GM12878 (cell line): ENCODE measurements at regions not wholly inside any gene's neighbourhood (a gene's known extent, or its start where the extent isn't known, plus 50 kb on each side); places are given as distances from the start of the nearest gene placed in this dataset.

ENCODE experiments used
- ATAC-seq: fragments of 200-7000 bp; cut with Tn5 transposase; 3 replicates; pipeline ENCODE4 v1.9.1; 2020; ENCODE audit warnings: mild to moderate bottlenecking, moderate library complexity
- BruUV-seq: library from RNA; stranded (reverse); fragments of 400-500 nt; replicated peaks from 2 replicates; lab custom pipeline; 2021; lab: Mats Ljungman, UMichigan
- CTCF ChIA-PET: fragments of 300-600 bp; sonication (Branson Sonifier 250); formaldehyde crosslinking; extraction: SDS; loops from one replicate; lab custom pipeline; 2021; ENCODE audit warnings: inconsistent platforms; lab: Yijun Ruan, JAX
- POLR2A ChIA-PET: fragments of 350-600 bp; formaldehyde crosslinking; extraction: SDS; loops from one replicate; lab custom pipeline; 2021; ENCODE audit warnings: inconsistent platforms; lab: Charles Lee
- RAD21 ChIA-PET: fragments of 300-600 bp; sonication (Branson Sonifier 250); formaldehyde crosslinking; loops from one replicate; lab custom pipeline; 2023; ENCODE audit warnings: antibody characterized with exemption; ENCODE audit not compliant: unreplicated experiment; lab: Charles Lee
- SMC1A ChIA-PET: fragments of 300-600 bp; sonication (Branson Sonifier 250); formaldehyde crosslinking; loops from one replicate; lab custom pipeline; 2023; ENCODE audit not compliant: unreplicated experiment, uncharacterized antibody; lab: Charles Lee
- DNase-seq: peaks from one replicate; pipeline ENCODE4 v3.0.0-alpha.2; 2011; ENCODE audit warnings: low read depth, low spot score
- FAIRE-seq: peaks from 3 replicates; lab custom pipeline; 2011; peaks lifted over from hg19 to GRCh38; lab: Jason Lieb, UNC
- H2AFZ ChIP-seq: 2 replicates; pipeline ENCODE4 v1.6.0; 2011; ENCODE audit warnings: low read depth, low read length, control low read depth; ENCODE audit not compliant: control insufficient read depth
- H3K27ac ChIP-seq: 2 replicates; pipeline ENCODE4 v1.5.1; 2011; ENCODE audit warnings: control low read depth; ENCODE audit not compliant: control insufficient read depth, insufficient read depth
- H3K27me3 ChIP-seq, 2 experiments: replicated peaks in 1 of 2; 2 replicates each; pipeline versions ENCODE4 v1.6.0 to v1.6.1; 2011; ENCODE audit warnings: low read length in 1 of 2; ENCODE audit not compliant: control insufficient read depth in 2 of 2, insufficient read depth in 2 of 2
- H3K36me3 ChIP-seq, 2 experiments: 2 replicates each; pipeline ENCODE4 v1.5.1; 2011; ENCODE audit warnings: low read length in 1 of 2; ENCODE audit not compliant: control insufficient read depth in 2 of 2, insufficient read depth in 2 of 2
- H3K4me1 ChIP-seq: 2 replicates; pipeline ENCODE4 v1.6.1; 2011; ENCODE audit warnings: mild to moderate bottlenecking, low read length, moderate library complexity, mixed read lengths; ENCODE audit not compliant: control insufficient read depth, insufficient read depth
- H3K4me2 ChIP-seq: 2 replicates; pipeline ENCODE4 v1.6.0; 2011; ENCODE audit warnings: control low read depth; ENCODE audit not compliant: control insufficient read depth, insufficient read depth
- H3K4me3 ChIP-seq: fragments of 200-600 bp; sonication (generic); 2 replicates; pipeline ENCODE4 v1.5.1; 2016
- H3K79me2 ChIP-seq: 2 replicates; pipeline ENCODE4 v1.6.0; 2011; ENCODE audit warnings: low read length; ENCODE audit not compliant: control insufficient read depth, insufficient read depth
- H3K9ac ChIP-seq: 2 replicates; pipeline ENCODE4 v1.8.0; 2011; ENCODE audit warnings: low read length, control low read depth, mixed read lengths; ENCODE audit not compliant: control insufficient read depth, insufficient read depth
- H3K9me3 ChIP-seq: replicated peaks from 3 replicates; pipeline ENCODE4 v1.5.1; 2011; ENCODE audit warnings: mild to moderate bottlenecking, low read length; ENCODE audit not compliant: control insufficient read depth, insufficient read depth
- H4K20me1 ChIP-seq: 2 replicates; pipeline ENCODE4 v1.6.0; 2011; ENCODE audit not compliant: control insufficient read depth, insufficient read depth
- BRCA1 ChIP-seq: IDR thresholded peaks from 2 replicates; pipeline ENCODE4 v1.6.1; 2011; ENCODE audit warnings: low read depth, low read length, improper control_type of control experiment
- HDAC2 ChIP-seq: fragments of 200-600 bp; sonication (generic); IDR thresholded peaks from 2 replicates; pipeline ENCODE4 v1.6.1; 2017
- JUND ChIP-seq: IDR thresholded peaks from 2 replicates; pipeline ENCODE4 v1.6.1; 2012; ENCODE audit warnings: low read depth, mild to moderate bottlenecking, low read length, improper control_type of control experiment, moderate library complexity
- NR2F1 ChIP-seq: fragments of 450-650 bp; conservative IDR thresholded peaks from 2 replicates; pipeline ENCODE4 v1.6.1; 2017; ENCODE audit warnings: mild to moderate bottlenecking
- ZNF24 ChIP-seq: fragments of 450-650 bp; IDR thresholded peaks from 2 replicates; pipeline ENCODE4 v1.6.1; 2017; ENCODE audit warnings: antibody characterized with exemption, mild to moderate bottlenecking
- WGBS: methylation state at CpG from one replicate; pipeline ENCODE4 v1.1.6; 2016; ENCODE audit warnings: low lambda C conversion rate; ENCODE audit not compliant: insufficient replicate concordance, insufficient coverage; ENCODE audit errors: missing lambda C conversion rate; 5-methylcytosine and 5-hydroxymethylcytosine counted together
- in situ Hi-C: fragments of 300-500 bp; cut with MboI; formaldehyde crosslinking; loops from 9 replicates; pipeline ENCODE4 v1.14.3; 2018; ENCODE audit warnings: mixed read lengths
- intact Hi-C: fragments of 100-400 bp; cut with micrococcal nuclease; formaldehyde crosslinking; loops from one replicate; pipeline ENCODE4 v1.14.2; 2022; ENCODE audit not compliant: unreplicated experiment
- TF ChIP-seq, protein P1 (sequence below): fragments of 450-650 bp; IDR thresholded peaks from 2 replicates; pipeline ENCODE4 v1.6.1; 2018; ENCODE audit warnings: borderline replicate concordance, mild to moderate bottlenecking; ENCODE audit not compliant: partially characterized antibody
- TF ChIP-seq, protein P2 (sequence below): fragments of 450-650 bp; formaldehyde crosslinking; IDR thresholded peaks from 2 replicates; pipeline ENCODE4 v1.5.0; 2022; ENCODE audit warnings: mild to moderate bottlenecking, missing genetic modification characterization
- TF ChIP-seq, protein P3 (sequence below): IDR thresholded peaks from 2 replicates; pipeline ENCODE4 v1.6.1; 2012; ENCODE audit warnings: improper control_type of control experiment, low read depth, low read length; ENCODE audit not compliant: insufficient replicate concordance

GRCh38 chr13:53415135-53415534, 386.5 kb downstream of the OLFM4 start:
- H4K20me1 ChIP-seq, result no peaks in the 10 kb centered on the region
- CTCF ChIA-PET, result no interaction called here
- H3K27me3 ChIP-seq, result no peaks in the 10 kb centered on the region
- H3K4me3 ChIP-seq, result no peak overlapping the region
- H2AFZ ChIP-seq, result no peak overlapping the region
- ATAC-seq, result no peak
- no peak overlapping the region for H3K4me2 ChIP-seq
- H3K36me3 ChIP-seq, result no peaks in the 10 kb centered on the region
- no peak overlapping the region for H3K27ac ChIP-seq
- in situ Hi-C loops, result no loop called here
- RAD21 ChIA-PET, result no interaction called here
- no peaks in the 10 kb centered on the region for H3K79me2 ChIP-seq
- intact Hi-C loops, result no loop called here
- 3% methylated on average over 2 of the region's 2 CpGs for WGBS
- H3K4me1 ChIP-seq, result no peaks in the 10 kb centered on the region
- no peaks in the 10 kb centered on the region for H3K9me3 ChIP-seq
- POLR2A ChIA-PET, result no interaction called here
- SMC1A ChIA-PET, result no interaction called here
- BruUV-seq, result no TSS peak
- no peak overlapping the region for H3K9ac ChIP-seq
- no peak for DNase-seq
- FAIRE-seq, result no peak
- no peak for TF ChIP-seq HDAC2
- TF ChIP-seq NR2F1, result no peak
- TF ChIP-seq BRCA1, result no peak
- TF ChIP-seq, protein P1, sequence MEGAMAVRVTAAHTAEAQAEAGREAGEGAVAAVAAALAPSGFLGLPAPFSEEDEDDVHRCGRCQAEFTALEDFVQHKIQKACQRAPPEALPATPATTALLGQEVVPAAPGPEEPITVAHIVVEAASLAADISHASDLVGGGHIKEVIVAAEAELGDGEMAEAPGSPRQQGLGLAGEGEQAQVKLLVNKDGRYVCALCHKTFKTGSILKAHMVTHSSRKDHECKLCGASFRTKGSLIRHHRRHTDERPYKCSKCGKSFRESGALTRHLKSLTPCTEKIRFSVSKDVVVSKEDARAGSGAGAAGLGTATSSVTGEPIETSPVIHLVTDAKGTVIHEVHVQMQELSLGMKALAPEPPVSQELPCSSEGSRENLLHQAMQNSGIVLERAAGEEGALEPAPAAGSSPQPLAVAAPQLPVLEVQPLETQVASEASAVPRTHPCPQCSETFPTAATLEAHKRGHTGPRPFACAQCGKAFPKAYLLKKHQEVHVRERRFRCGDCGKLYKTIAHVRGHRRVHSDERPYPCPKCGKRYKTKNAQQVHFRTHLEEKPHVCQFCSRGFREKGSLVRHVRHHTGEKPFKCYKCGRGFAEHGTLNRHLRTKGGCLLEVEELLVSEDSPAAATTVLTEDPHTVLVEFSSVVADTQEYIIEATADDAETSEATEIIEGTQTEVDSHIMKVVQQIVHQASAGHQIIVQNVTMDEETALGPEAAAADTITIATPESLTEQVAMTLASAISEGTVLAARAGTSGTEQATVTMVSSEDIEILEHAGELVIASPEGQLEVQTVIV, result no peak
- TF ChIP-seq ZNF24, result no peak
- TF ChIP-seq, protein P2, sequence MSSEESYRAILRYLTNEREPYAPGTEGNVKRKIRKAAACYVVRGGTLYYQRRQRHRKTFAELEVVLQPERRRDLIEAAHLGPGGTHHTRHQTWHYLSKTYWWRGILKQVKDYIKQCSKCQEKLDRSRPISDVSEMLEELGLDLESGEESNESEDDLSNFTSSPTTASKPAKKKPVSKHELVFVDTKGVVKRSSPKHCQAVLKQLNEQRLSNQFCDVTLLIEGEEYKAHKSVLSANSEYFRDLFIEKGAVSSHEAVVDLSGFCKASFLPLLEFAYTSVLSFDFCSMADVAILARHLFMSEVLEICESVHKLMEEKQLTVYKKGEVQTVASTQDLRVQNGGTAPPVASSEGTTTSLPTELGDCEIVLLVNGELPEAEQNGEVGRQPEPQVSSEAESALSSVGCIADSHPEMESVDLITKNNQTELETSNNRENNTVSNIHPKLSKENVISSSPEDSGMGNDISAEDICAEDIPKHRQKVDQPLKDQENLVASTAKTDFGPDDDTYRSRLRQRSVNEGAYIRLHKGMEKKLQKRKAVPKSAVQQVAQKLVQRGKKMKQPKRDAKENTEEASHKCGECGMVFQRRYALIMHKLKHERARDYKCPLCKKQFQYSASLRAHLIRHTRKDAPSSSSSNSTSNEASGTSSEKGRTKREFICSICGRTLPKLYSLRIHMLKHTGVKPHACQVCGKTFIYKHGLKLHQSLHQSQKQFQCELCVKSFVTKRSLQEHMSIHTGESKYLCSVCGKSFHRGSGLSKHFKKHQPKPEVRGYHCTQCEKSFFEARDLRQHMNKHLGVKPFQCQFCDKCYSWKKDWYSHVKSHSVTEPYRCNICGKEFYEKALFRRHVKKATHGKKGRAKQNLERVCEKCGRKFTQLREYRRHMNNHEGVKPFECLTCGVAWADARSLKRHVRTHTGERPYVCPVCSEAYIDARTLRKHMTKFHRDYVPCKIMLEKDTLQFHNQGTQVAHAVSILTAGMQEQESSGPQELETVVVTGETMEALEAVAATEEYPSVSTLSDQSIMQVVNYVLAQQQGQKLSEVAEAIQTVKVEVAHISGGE, result no peak
- TF ChIP-seq, protein P3, sequence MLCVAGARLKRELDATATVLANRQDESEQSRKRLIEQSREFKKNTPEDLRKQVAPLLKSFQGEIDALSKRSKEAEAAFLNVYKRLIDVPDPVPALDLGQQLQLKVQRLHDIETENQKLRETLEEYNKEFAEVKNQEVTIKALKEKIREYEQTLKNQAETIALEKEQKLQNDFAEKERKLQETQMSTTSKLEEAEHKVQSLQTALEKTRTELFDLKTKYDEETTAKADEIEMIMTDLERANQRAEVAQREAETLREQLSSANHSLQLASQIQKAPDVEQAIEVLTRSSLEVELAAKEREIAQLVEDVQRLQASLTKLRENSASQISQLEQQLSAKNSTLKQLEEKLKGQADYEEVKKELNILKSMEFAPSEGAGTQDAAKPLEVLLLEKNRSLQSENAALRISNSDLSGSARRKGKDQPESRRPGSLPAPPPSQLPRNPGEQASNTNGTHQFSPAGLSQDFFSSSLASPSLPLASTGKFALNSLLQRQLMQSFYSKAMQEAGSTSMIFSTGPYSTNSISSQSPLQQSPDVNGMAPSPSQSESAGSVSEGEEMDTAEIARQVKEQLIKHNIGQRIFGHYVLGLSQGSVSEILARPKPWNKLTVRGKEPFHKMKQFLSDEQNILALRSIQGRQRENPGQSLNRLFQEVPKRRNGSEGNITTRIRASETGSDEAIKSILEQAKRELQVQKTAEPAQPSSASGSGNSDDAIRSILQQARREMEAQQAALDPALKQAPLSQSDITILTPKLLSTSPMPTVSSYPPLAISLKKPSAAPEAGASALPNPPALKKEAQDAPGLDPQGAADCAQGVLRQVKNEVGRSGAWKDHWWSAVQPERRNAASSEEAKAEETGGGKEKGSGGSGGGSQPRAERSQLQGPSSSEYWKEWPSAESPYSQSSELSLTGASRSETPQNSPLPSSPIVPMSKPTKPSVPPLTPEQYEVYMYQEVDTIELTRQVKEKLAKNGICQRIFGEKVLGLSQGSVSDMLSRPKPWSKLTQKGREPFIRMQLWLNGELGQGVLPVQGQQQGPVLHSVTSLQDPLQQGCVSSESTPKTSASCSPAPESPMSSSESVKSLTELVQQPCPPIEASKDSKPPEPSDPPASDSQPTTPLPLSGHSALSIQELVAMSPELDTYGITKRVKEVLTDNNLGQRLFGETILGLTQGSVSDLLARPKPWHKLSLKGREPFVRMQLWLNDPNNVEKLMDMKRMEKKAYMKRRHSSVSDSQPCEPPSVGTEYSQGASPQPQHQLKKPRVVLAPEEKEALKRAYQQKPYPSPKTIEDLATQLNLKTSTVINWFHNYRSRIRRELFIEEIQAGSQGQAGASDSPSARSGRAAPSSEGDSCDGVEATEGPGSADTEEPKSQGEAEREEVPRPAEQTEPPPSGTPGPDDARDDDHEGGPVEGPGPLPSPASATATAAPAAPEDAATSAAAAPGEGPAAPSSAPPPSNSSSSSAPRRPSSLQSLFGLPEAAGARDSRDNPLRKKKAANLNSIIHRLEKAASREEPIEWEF, result no peak
- TF ChIP-seq JUND, result no peak
